GM18909 (cell line): ENCODE measurements at regions not wholly inside any gene's neighbourhood (a gene's known extent, or its start where the extent isn't known, plus 50 kb on each side); places are given as distances from the start of the nearest gene placed in this dataset.
"Not testable (repeated sequence)": the region's sequence is repeated elsewhere in the genome, so short reads cannot be mapped to it uniquely, and the experiment has no call there.

Experiments used
- ATAC-seq: cut with Tn5 transposase; IDR thresholded peaks from one replicate; pipeline ENCODE4 v1.9.1; 2021; ENCODE audit warnings: mild to moderate bottlenecking; ENCODE audit not compliant: unreplicated experiment, poor library complexity

GRCh38 chr7:46043338-46043737 lies 122.3 kb upstream of the IGFBP3 start:
- not testable (repeated sequence) for ATAC-seq

GRCh38 chr7:46039813-46040212 lies 118.7 kb upstream of the IGFBP3 start:
- ATAC-seq: not testable (repeated sequence)

GRCh38 chr7:46035166-46035565 lies 114.1 kb upstream of the IGFBP3 start:
- ATAC-seq: no peak

GRCh38 chr7:46034056-46034768 lies 113.1 kb upstream of the IGFBP3 start:
- no peak for ATAC-seq

GRCh38 chr7:46033592-46033991 lies 112.5 kb upstream of the IGFBP3 start:
- no peak for ATAC-seq

GRCh38 chr7:46032942-46033341 lies 111.9 kb upstream of the IGFBP3 start:
- ATAC-seq: no peak

GRCh38 chr7:46032353-46032752 lies 111.3 kb upstream of the IGFBP3 start:
- ATAC-seq: no peak

GRCh38 chr7:46029111-46029704 lies 108.1 kb upstream of the IGFBP3 start:
- no peak for ATAC-seq

GRCh38 chr7:46028246-46028645 lies 107.2 kb upstream of the IGFBP3 start:
- no peak for ATAC-seq

GRCh38 chr7:46026741-46027140 lies 105.7 kb upstream of the IGFBP3 start:
- no peak for ATAC-seq

GRCh38 chr7:46024263-46024916 lies 103.3 kb upstream of the IGFBP3 start:
- no peak for ATAC-seq

- ATAC-seq: no peak
These were observed 101.3 kb upstream of the IGFBP3 start for GRCh38 chr7:46022397-46022796.

GRCh38 chr7:46015107-46015868 lies 94.2 kb upstream of the IGFBP3 start:
- ATAC-seq: no peak

- ATAC-seq: no peak
These were observed 90.4 kb upstream of the IGFBP3 start for GRCh38 chr7:46011501-46011900.

- no peak for ATAC-seq
These were observed 90.0 kb upstream of the IGFBP3 start for GRCh38 chr7:46011059-46011458.

GRCh38 chr7:46009211-46009610 lies 88.1 kb upstream of the IGFBP3 start:
- ATAC-seq: no peak

- no peak for ATAC-seq
These were observed 87.0 kb upstream of the IGFBP3 start for GRCh38 chr7:46007990-46008643.

GRCh38 chr7:46007194-46007593 lies 86.1 kb upstream of the IGFBP3 start:
- no peak for ATAC-seq

GRCh38 chr7:46006723-46007122 lies 85.7 kb upstream of the IGFBP3 start:
- no peak for ATAC-seq

- ATAC-seq: no peak
These were observed 85.1 kb upstream of the IGFBP3 start for GRCh38 chr7:46006212-46006611.
